HCT116 (cell line): ENCODE measurements at regions not wholly inside any gene's neighbourhood (a gene's known extent, or its start where the extent isn't known, plus 50 kb on each side); places are given as distances from the start of the nearest gene placed in this dataset.

Experiments
- ATAC-seq: fragments of 200-7000 bp; cut with Tn5 transposase; 2 replicates; pipeline ENCODE4 v1.9.1; 2020; ENCODE audit warnings: mild to moderate bottlenecking, moderate library complexity
- BruUV-seq: library from RNA; stranded (reverse); fragments of 400-500 nt; replicated peaks from 2 replicates; lab custom pipeline; 2021; lab: Mats Ljungman, UMichigan
- CTCF ChIA-PET: fragments of 300-600 bp; sonication (Branson Sonifier 250); formaldehyde crosslinking; loops from one replicate; lab custom pipeline; 2021; ENCODE audit warnings: antibody characterized with exemption; lab: Charles Lee
- POLR2A ChIA-PET: fragments of 300-600, 350-600 bp; sonication (Branson Sonifier 250); formaldehyde crosslinking; loops from one replicate; lab custom pipeline; 2021; ENCODE audit warnings: antibody characterized with exemption; lab: Charles Lee
- RAD21 ChIA-PET, 2 experiments: fragments of 300-600 bp; sonication (Branson Sonifier 250); formaldehyde crosslinking; loops; one replicate each; lab custom pipeline; 2023; ENCODE audit warnings: low total read pairs in 2 of 2; ENCODE audit not compliant: uncharacterized antibody in 2 of 2, unreplicated experiment in 2 of 2, low non-redundant PET in 1 of 2; lab: Charles Lee
- DNase-seq: peaks from one replicate; pipeline ENCODE4 v3.0.0-alpha.2; 2010; ENCODE audit warnings: low read depth, low spot score
- H2AFZ ChIP-seq: fragments of 200-600 bp; shearing (Covaris generic), sonication (generic); 2 replicates; pipeline ENCODE4 v1.6.1; 2017; ENCODE audit warnings: low read depth, mixed run types, mixed read lengths, antibody characterized with exemption, low read length; ENCODE audit not compliant: poor library complexity, severe bottlenecking
- H3K27ac ChIP-seq: 2 replicates; pipeline ENCODE4 v1.5.1; 2012; ENCODE audit warnings: low read depth, low read length
- H3K27me3 ChIP-seq: fragments of 200-600 bp; sonication (generic); 2 replicates; pipeline ENCODE4 v1.6.1; 2016; ENCODE audit warnings: mixed run types, low read length, mixed read lengths; ENCODE audit not compliant: insufficient read depth
- H3K36me3 ChIP-seq, 2 experiments: fragments of 200-500 bp in 1 of 2; fragments of 200-600 bp in 1 of 2; sonication (Bioruptor generic) in 1 of 2; sonication (generic) in 1 of 2; 2 replicates each; pipeline versions ENCODE4 v1.5.1 to v1.6.1; 2014 to 2016; ENCODE audit warnings: low read length in 2 of 2, inconsistent platforms in 1 of 2, mixed read lengths in 1 of 2, mixed run types in 1 of 2; ENCODE audit not compliant: insufficient read depth in 2 of 2, control insufficient read depth in 1 of 2
- H3K4me1 ChIP-seq, 2 experiments: fragments of 200-600 bp in 1 of 2; sonication (generic) in 1 of 2; 2 replicates each; pipeline versions ENCODE4 v1.5.1 to v1.6.1; 2012 to 2017; ENCODE audit warnings: low read length in 2 of 2, inconsistent platforms in 1 of 2, mild to moderate bottlenecking in 1 of 2, mixed read lengths in 1 of 2, mixed run types in 1 of 2, moderate library complexity in 1 of 2; ENCODE audit not compliant: insufficient read depth in 2 of 2, control insufficient read depth in 1 of 2
- H3K4me2 ChIP-seq: fragments of 200-600 bp; sonication (generic); 2 replicates; pipeline ENCODE4 v1.6.1; 2017; ENCODE audit warnings: mixed run types, low read length, mixed read lengths
- H3K4me3 ChIP-seq, 2 experiments: fragments of 200-600 bp in 1 of 2; sonication (generic) in 1 of 2; replicated peaks in 1 of 2; 2 replicates each; pipeline ENCODE4 v1.5.1; 2011 to 2016; ENCODE audit warnings: low read length in 2 of 2, control low read depth in 1 of 2, low read depth in 1 of 2, mild to moderate bottlenecking in 1 of 2, mixed read lengths in 1 of 2, mixed run types in 1 of 2
- H3K79me2 ChIP-seq: fragments of 200-600 bp; sonication (generic); 2 replicates; pipeline ENCODE4 v1.6.1; 2017; ENCODE audit warnings: mild to moderate bottlenecking, mixed run types, low read length, moderate library complexity, mixed read lengths; ENCODE audit not compliant: insufficient read depth
- H3K9ac ChIP-seq: fragments of 200-600 bp; sonication (generic); 2 replicates; pipeline ENCODE4 v1.6.1; 2016; ENCODE audit warnings: low read length, mixed read lengths
- H3K9me2 ChIP-seq: fragments of 200-600 bp; sonication (generic), shearing (Covaris generic); 2 replicates; pipeline ENCODE4 v1.6.1; 2017; ENCODE audit warnings: mixed run types, mild to moderate bottlenecking, moderate library complexity; ENCODE audit not compliant: insufficient read depth
- H3K9me3 ChIP-seq, 2 experiments: fragments of 200-500 bp in 1 of 2; fragments of 200-600 bp in 1 of 2; sonication (Bioruptor generic) in 1 of 2; sonication (generic) in 1 of 2; 2 replicates each; pipeline ENCODE4 v1.6.1; 2014 to 2017; ENCODE audit warnings: low read length in 2 of 2, mixed read lengths in 2 of 2, inconsistent platforms in 1 of 2, low read depth in 1 of 2, mild to moderate bottlenecking in 1 of 2, mixed run types in 1 of 2, moderate library complexity in 1 of 2; ENCODE audit not compliant: control insufficient read depth in 1 of 2, insufficient read depth in 1 of 2
- H4K20me1 ChIP-seq: fragments of 200-600 bp; sonication (generic), shearing (Covaris generic); 2 replicates; pipeline ENCODE4 v1.6.1; 2017; ENCODE audit warnings: mixed run types, mild to moderate bottlenecking, moderate library complexity; ENCODE audit not compliant: insufficient read depth
- CBX3 ChIP-seq: IDR thresholded peaks from 2 replicates; pipeline ENCODE4 v1.6.1; 2012; ENCODE audit warnings: low read depth
- EGR1 ChIP-seq: IDR thresholded peaks from 2 replicates; pipeline ENCODE4 v1.6.1; 2012; ENCODE audit warnings: low read depth
- EZH2phosphoT487 ChIP-seq: fragments of 200-600 bp; IDR thresholded peaks from 2 replicates; pipeline ENCODE4 v1.6.1; 2018; ENCODE audit warnings: antibody characterized with exemption, borderline replicate concordance
- SRF ChIP-seq: IDR thresholded peaks from 2 replicates; pipeline ENCODE4 v1.6.1; 2012; ENCODE audit warnings: low read depth
- YY1 ChIP-seq: IDR thresholded peaks from 2 replicates; pipeline ENCODE4 v1.6.1; 2011; ENCODE audit warnings: low read length, low read depth, moderate library complexity, mild to moderate bottlenecking; ENCODE audit not compliant: insufficient replicate concordance; ENCODE audit errors: extremely low read depth
- intact Hi-C: fragments of 100-400 bp; cut with micrococcal nuclease; formaldehyde crosslinking; loops from 2 replicates; pipeline ENCODE4 v1.10.0; 2022
- TF ChIP-seq, protein P1 (sequence below): IDR thresholded peaks from 2 replicates; pipeline ENCODE4 v1.6.1; 2012; ENCODE audit warnings: low read depth

- no peak overlapping the region for H2AFZ ChIP-seq
- no peaks in the 10 kb centered on the region for H3K9me3 ChIP-seq
- H3K79me2 ChIP-seq = no peaks in the 10 kb centered on the region
- RAD21 ChIA-PET = no interaction called here
- CTCF ChIA-PET = no interaction called here
- TF ChIP-seq, protein P1, sequence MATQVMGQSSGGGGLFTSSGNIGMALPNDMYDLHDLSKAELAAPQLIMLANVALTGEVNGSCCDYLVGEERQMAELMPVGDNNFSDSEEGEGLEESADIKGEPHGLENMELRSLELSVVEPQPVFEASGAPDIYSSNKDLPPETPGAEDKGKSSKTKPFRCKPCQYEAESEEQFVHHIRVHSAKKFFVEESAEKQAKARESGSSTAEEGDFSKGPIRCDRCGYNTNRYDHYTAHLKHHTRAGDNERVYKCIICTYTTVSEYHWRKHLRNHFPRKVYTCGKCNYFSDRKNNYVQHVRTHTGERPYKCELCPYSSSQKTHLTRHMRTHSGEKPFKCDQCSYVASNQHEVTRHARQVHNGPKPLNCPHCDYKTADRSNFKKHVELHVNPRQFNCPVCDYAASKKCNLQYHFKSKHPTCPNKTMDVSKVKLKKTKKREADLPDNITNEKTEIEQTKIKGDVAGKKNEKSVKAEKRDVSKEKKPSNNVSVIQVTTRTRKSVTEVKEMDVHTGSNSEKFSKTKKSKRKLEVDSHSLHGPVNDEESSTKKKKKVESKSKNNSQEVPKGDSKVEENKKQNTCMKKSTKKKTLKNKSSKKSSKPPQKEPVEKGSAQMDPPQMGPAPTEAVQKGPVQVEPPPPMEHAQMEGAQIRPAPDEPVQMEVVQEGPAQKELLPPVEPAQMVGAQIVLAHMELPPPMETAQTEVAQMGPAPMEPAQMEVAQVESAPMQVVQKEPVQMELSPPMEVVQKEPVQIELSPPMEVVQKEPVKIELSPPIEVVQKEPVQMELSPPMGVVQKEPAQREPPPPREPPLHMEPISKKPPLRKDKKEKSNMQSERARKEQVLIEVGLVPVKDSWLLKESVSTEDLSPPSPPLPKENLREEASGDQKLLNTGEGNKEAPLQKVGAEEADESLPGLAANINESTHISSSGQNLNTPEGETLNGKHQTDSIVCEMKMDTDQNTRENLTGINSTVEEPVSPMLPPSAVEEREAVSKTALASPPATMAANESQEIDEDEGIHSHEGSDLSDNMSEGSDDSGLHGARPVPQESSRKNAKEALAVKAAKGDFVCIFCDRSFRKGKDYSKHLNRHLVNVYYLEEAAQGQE = no peak
- TF ChIP-seq SRF = no peak
- no peak for TF ChIP-seq EGR1
- TF ChIP-seq EZH2phosphoT487 = no peak
- TF ChIP-seq CBX3 = no peak
- TF ChIP-seq YY1 = no peak
- TF ChIP-seq, all 23 proteins: peak for 0
- Histone ChIP-seq H3K27ac (no peak overlapping the region), H3K4me1 (no peaks in the 10 kb centered on the region), H3K27me3 (peaks cover 4% of the 10 kb centered on the region; the same call in 1 of the 2 replicates), H3K9me2 (no peaks in the 10 kb centered on the region), H3K4me2 (no peak overlapping the region), H3K36me3 (no peaks in the 10 kb centered on the region), H3K4me3 (no peak overlapping the region), H4K20me1 (no peaks in the 10 kb centered on the region), H3K9ac (no peak overlapping the region)
- POLR2A ChIA-PET = no interaction called here
- no TSS peak for BruUV-seq
- intact Hi-C loops = no loop called here
- DNase-seq = no peak
- no peak for ATAC-seq
These were observed 77.9 kb upstream of the DOK5 start for GRCh38 chr20:54397292-54398140.
